Neural cell (in vitro differentiated cells): ENCODE measurements at regions not wholly inside any gene's neighbourhood (a gene's known extent, or its start where the extent isn't known, plus 50 kb on each side); places are given as distances from the start of the nearest gene placed in this dataset.

Experiments used
- H2AFZ ChIP-seq: fragments of 200-600, 300-800 bp; sonication (generic), shearing (Covaris generic); 2 replicates; pipeline ENCODE4 v1.6.0; 2014; ENCODE audit warnings: low read depth, mild to moderate bottlenecking, antibody characterized with exemption, low read length, moderate library complexity
- H3F3A ChIP-seq: fragments of 200-600 bp; shearing (Covaris generic); 2 replicates; pipeline ENCODE4 v1.6.1; 2016; ENCODE audit warnings: mild to moderate bottlenecking, moderate library complexity, mixed read lengths, antibody characterized with exemption, low read length; ENCODE audit not compliant: insufficient read depth, poor library complexity, severe bottlenecking
- H3K27ac ChIP-seq: fragments of 200-600, 300-800 bp; sonication (generic), shearing (Covaris generic); 2 replicates; pipeline ENCODE4 v1.5.1; 2014; ENCODE audit warnings: mild to moderate bottlenecking, low read length, moderate library complexity
- H3K27me3 ChIP-seq: fragments of 300-800, 200-600 bp; sonication (generic), shearing (Covaris generic); 2 replicates; pipeline ENCODE4 v1.6.0; 2014; ENCODE audit warnings: mild to moderate bottlenecking, low read depth, low read length, moderate library complexity; ENCODE audit not compliant: insufficient read depth
- H3K36me3 ChIP-seq: fragments of 300-800, 200-600 bp; sonication (generic), shearing (Covaris generic); 2 replicates; pipeline ENCODE4 v1.5.1; 2014; ENCODE audit warnings: mild to moderate bottlenecking, antibody characterized with exemption, low read length, moderate library complexity; ENCODE audit not compliant: insufficient read depth
- H3K4me2 ChIP-seq: fragments of 300-800, 200-600 bp; sonication (generic), shearing (Covaris generic); 2 replicates; pipeline ENCODE4 v1.6.0; 2014; ENCODE audit warnings: mild to moderate bottlenecking, low read length
- H3K4me3 ChIP-seq: fragments of 300-800, 200-600 bp; sonication (generic), shearing (Covaris generic); 2 replicates; pipeline ENCODE4 v1.5.1; 2014; ENCODE audit warnings: mild to moderate bottlenecking, low read length, moderate library complexity
- H3K79me2 ChIP-seq: fragments of 200-600 bp; shearing (Covaris generic); replicated peaks from 2 replicates; pipeline ENCODE4 v1.6.0; 2014; ENCODE audit warnings: mild to moderate bottlenecking, low read length, moderate library complexity; ENCODE audit not compliant: insufficient read depth
- H3K9ac ChIP-seq: fragments of 300-800, 200-600 bp; sonication (generic), shearing (Covaris generic); 2 replicates; pipeline ENCODE4 v1.6.1; 2016; ENCODE audit warnings: mild to moderate bottlenecking, low read length, mixed read lengths
- H3K9me2 ChIP-seq: fragments of 200-600 bp; shearing (Covaris generic); 2 replicates; pipeline ENCODE4 v1.6.1; 2016; ENCODE audit warnings: mild to moderate bottlenecking, low read length, mixed read lengths; ENCODE audit not compliant: insufficient read depth
- H3K9me3 ChIP-seq: fragments of 200-600, 300-800 bp; sonication (generic), shearing (Covaris generic); 2 replicates; pipeline ENCODE4 v1.6.1; 2016; ENCODE audit warnings: mild to moderate bottlenecking, mixed run types, low read length, moderate library complexity, mixed read lengths
- H4K20me1 ChIP-seq: fragments of 200-600 bp; shearing (Covaris generic); 2 replicates; pipeline ENCODE4 v1.6.1; 2016; ENCODE audit warnings: mild to moderate bottlenecking, mixed run types; ENCODE audit not compliant: insufficient read depth
- EP300 ChIP-seq: fragments of 450-650 bp; conservative IDR thresholded peaks from 2 replicates; pipeline ENCODE4 v1.6.1; 2014; ENCODE audit warnings: antibody characterized with exemption, mild to moderate bottlenecking, moderate library complexity; ENCODE audit not compliant: poor library complexity, severe bottlenecking
- EZH2 ChIP-seq: fragments of 200-600, 300-800 bp; shearing (Covaris generic), sonication (generic); IDR thresholded peaks from 2 replicates; pipeline ENCODE4 v1.6.1; 2014; ENCODE audit warnings: antibody characterized with exemption, low read length, borderline replicate concordance, mild to moderate bottlenecking; ENCODE audit not compliant: insufficient read depth, poor library complexity, severe bottlenecking
- MXI1 ChIP-seq: fragments of 450-650 bp; conservative IDR thresholded peaks from 2 replicates; pipeline ENCODE4 v1.6.1; 2014; ENCODE audit warnings: antibody characterized with exemption, mild to moderate bottlenecking; ENCODE audit not compliant: poor library complexity, severe bottlenecking
- POLR2AphosphoS5 ChIP-seq: IDR thresholded peaks from 2 replicates; pipeline ENCODE4 v1.6.1; 2012
- RAD21 ChIP-seq: fragments of 450-650 bp; conservative IDR thresholded peaks from 2 replicates; pipeline ENCODE4 v1.6.1; 2014; ENCODE audit warnings: antibody characterized with exemption, mild to moderate bottlenecking, moderate library complexity
- REST ChIP-seq: IDR thresholded peaks from 2 replicates; pipeline ENCODE4 v1.6.1; 2012; ENCODE audit warnings: borderline replicate concordance
- SMC3 ChIP-seq: fragments of 450-650 bp; conservative IDR thresholded peaks from 2 replicates; pipeline ENCODE4 v1.6.1; 2014; ENCODE audit warnings: antibody characterized with exemption, mild to moderate bottlenecking, moderate library complexity; ENCODE audit not compliant: poor library complexity
- TAF1 ChIP-seq: IDR thresholded peaks from 2 replicates; pipeline ENCODE4 v1.6.1; 2012; ENCODE audit warnings: low read depth
- TF ChIP-seq, protein P1 (sequence below): fragments of 450-650 bp; IDR thresholded peaks from 2 replicates; pipeline ENCODE4 v1.5.1; 2014; ENCODE audit warnings: antibody characterized with exemption, mild to moderate bottlenecking, moderate library complexity; ENCODE audit not compliant: poor library complexity, severe bottlenecking

GRCh38 chr1:104172243-104172681 lies 422.6 kb downstream of the AMY1C start:
- no peak for TF ChIP-seq MXI1
- TF ChIP-seq, protein P1, sequence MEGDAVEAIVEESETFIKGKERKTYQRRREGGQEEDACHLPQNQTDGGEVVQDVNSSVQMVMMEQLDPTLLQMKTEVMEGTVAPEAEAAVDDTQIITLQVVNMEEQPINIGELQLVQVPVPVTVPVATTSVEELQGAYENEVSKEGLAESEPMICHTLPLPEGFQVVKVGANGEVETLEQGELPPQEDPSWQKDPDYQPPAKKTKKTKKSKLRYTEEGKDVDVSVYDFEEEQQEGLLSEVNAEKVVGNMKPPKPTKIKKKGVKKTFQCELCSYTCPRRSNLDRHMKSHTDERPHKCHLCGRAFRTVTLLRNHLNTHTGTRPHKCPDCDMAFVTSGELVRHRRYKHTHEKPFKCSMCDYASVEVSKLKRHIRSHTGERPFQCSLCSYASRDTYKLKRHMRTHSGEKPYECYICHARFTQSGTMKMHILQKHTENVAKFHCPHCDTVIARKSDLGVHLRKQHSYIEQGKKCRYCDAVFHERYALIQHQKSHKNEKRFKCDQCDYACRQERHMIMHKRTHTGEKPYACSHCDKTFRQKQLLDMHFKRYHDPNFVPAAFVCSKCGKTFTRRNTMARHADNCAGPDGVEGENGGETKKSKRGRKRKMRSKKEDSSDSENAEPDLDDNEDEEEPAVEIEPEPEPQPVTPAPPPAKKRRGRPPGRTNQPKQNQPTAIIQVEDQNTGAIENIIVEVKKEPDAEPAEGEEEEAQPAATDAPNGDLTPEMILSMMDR = no peak
- TF ChIP-seq SMC3 = no peak
- Histone ChIP-seq H3K9me3 (no peaks in the 10 kb centered on the region), H3K9ac (no peak overlapping the region)

DNA sequence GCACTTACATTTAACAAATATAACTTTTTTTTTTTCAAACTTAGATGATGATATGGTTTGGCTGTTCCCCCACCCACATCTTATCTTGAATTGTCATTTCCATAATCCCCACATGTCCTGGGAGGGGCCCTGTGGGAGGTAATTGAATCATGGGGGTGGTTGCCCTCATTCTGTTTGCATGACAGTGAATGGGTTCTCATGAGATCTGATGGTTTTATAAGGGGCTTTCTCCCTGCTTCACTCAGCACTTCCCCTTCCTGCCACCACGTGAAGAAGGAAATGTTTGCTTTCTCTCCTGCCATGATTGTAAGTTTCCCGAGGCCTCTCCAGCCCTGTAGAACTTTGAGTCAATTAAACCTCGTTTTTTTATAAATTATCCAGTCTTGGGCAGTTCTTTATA lies 432.6 kb downstream of the AMY1C start:
- Histone ChIP-seq H3K4me3 (no peak overlapping the region), H3K79me2 (no peaks in the 10 kb centered on the region), H2AFZ (no peak overlapping the region), H3K9me3 (no peaks in the 10 kb centered on the region), H4K20me1 (no peaks in the 10 kb centered on the region), H3K9me2 (no peaks in the 10 kb centered on the region), H3F3A (no peaks in the 10 kb centered on the region), H3K9ac (no peak overlapping the region), H3K4me2 (no peak overlapping the region), H3K36me3 (no peaks in the 10 kb centered on the region), H3K27ac (no peak overlapping the region), H3K27me3 (no peaks in the 10 kb centered on the region)
- no peak for TF ChIP-seq POLR2AphosphoS5
- TF ChIP-seq SMC3 = no peak
- no peak for TF ChIP-seq MXI1
- TF ChIP-seq EP300 = no peak
- TF ChIP-seq REST = no peak
- TF ChIP-seq RAD21 = no peak
- TF ChIP-seq TAF1 = no peak
- TF ChIP-seq, protein P1 = no peak
- no peak for TF ChIP-seq EZH2

More at GRCh38 chr1:104172243-104172681, 422.6 kb downstream of the AMY1C start:
- Histone ChIP-seq H2AFZ (no peak overlapping the region), H3K4me3 (no peak overlapping the region), H3K79me2 (no peaks in the 10 kb centered on the region), H3K27me3 (no peaks in the 10 kb centered on the region), H3F3A (no peaks in the 10 kb centered on the region), H4K20me1 (no peaks in the 10 kb centered on the region), H3K27ac (no peak overlapping the region), H3K9me2 (no peaks in the 10 kb centered on the region), H3K4me2 (no peak overlapping the region), H3K36me3 (no peaks in the 10 kb centered on the region)
